Esophagus muscularis mucosa (tissue), 4 donors: ENCODE measurements at regions not wholly inside any gene's neighbourhood (a gene's known extent, or its start where the extent isn't known, plus 50 kb on each side); places are given as distances from the start of the nearest gene placed in this dataset.
A peak's percentile ranks its signal among the peaks of the same experiment; 100 is the strongest.

Experiments
- DNase-seq: peaks from one replicate; pipeline ENCODE4 v3.0.0-alpha.2; 2017; ENCODE audit errors: extremely low spot score
- H3K27ac ChIP-seq, 4 donors: fragments of 200-600 bp; sonication (generic); replicated peaks in 1 of 4; 1 replicate in 3 of 4; 2 replicates in 1 of 4; pipeline ENCODE4 v1.5.1; 2016 to 2019; ENCODE audit warnings: mild to moderate bottlenecking in 1 of 4
- H3K27me3 ChIP-seq, 4 donors: fragments of 200-600 bp; sonication (generic); one replicate each; pipeline versions ENCODE4 v1.5.1 to v1.6.0; 2016 to 2019
- H3K36me3 ChIP-seq, 4 donors: fragments of 200-600 bp; sonication (generic); one replicate each; pipeline ENCODE4 v1.5.1; 2016 to 2019
- H3K4me1 ChIP-seq, 4 donors: fragments of 200-600 bp; sonication (generic); one replicate each; pipeline ENCODE4 v1.5.1; 2016 to 2019
- H3K4me3 ChIP-seq, 4 donors: fragments of 200-600 bp; sonication (generic); 1 replicate in 2 of 4; 2 replicates in 2 of 4; pipeline ENCODE4 v1.5.1; 2016 to 2019; ENCODE audit warnings: mild to moderate bottlenecking in 4 of 4, moderate library complexity in 1 of 4
- H3K9me3 ChIP-seq, 4 donors: fragments of 200-600 bp; sonication (generic); 1 replicate in 3 of 4; 2 replicates in 1 of 4; pipeline ENCODE4 v1.5.1; 2016 to 2019
- CTCF ChIP-seq, 3 experiments: fragments of 200-600 bp in 2 of 3; fragments of 450-650 bp in 1 of 3; sonication (generic) in 2 of 3; IDR thresholded peaks; one replicate each; pipeline ENCODE4 v1.5.1; 2017 to 2019; ENCODE audit warnings: antibody characterized with exemption in 3 of 3, mild to moderate bottlenecking in 2 of 3, moderate library complexity in 1 of 3
- EP300 ChIP-seq: sonication (generic); formaldehyde crosslinking; IDR thresholded peaks from one replicate; pipeline ENCODE4 v1.6.1; 2017; ENCODE audit warnings: antibody characterized with exemption
- POLR2A ChIP-seq: fragments of 450-650 bp; IDR thresholded peaks from one replicate; pipeline ENCODE4 v1.6.1; 2017; ENCODE audit warnings: antibody characterized with exemption, moderate library complexity, mild to moderate bottlenecking, low read depth
- POLR2AphosphoS5 ChIP-seq, 2 donors: sonication (generic); formaldehyde crosslinking; IDR thresholded peaks; one replicate each; pipeline ENCODE4 v1.6.1; 2017; ENCODE audit warnings: antibody characterized with exemption in 2 of 2
- WGBS: methylation state at CpG from one replicate; pipeline ENCODE4 v1.1.5; 2018; 5-methylcytosine and 5-hydroxymethylcytosine counted together
- intact Hi-C: fragments of 100-400 bp; cut with DNase I; formaldehyde crosslinking; loops from one replicate; pipeline ENCODE4 v1.15.1; 2023

- Histone ChIP-seq H3K9me3 (no peaks in the 10 kb centered on the region), H3K4me3 (no peak overlapping the region), H3K27me3 (no peaks in the 10 kb centered on the region), H3K4me1 (peaks cover 6 to 8% (median 7%) of the 10 kb centered on the region in 4 donors), H3K36me3 (no peaks in the 10 kb centered on the region), H3K27ac (no peak overlapping the region)
- DNase-seq: no peak
- intact Hi-C loops: loop anchor here (5.0 kb wide), 1 partner anchor 139 kb away; no protein-coding TSS in a partner anchor
- 82% methylated on average over 5 of the region's 5 CpGs for WGBS
- TF ChIP-seq POLR2A (no peak), POLR2AphosphoS5 (IDR thresholded peaks at IDR 0.05) (no peak)
These were observed 166.7 kb downstream of the LACC1 start for GRCh38 chr13:44046428-44046827.

GRCh38 chr13:44048326-44048725 lies 168.6 kb downstream of the LACC1 start:
- no peaks in the 10 kb centered on the region for H3K27me3 ChIP-seq
- H3K27ac ChIP-seq: no peak overlapping the region
- peaks cover 6 to 27% (median 26%) of the 10 kb centered on the region in 4 donors for H3K4me1 ChIP-seq
- intact Hi-C loops: loop anchor here (5.0 kb wide), 1 partner anchor 141 kb away; no protein-coding TSS in a partner anchor
- H3K4me3 ChIP-seq: no peak overlapping the region
- no peaks in the 10 kb centered on the region for H3K9me3 ChIP-seq
- no peaks in the 10 kb centered on the region for H3K36me3 ChIP-seq
- TF ChIP-seq CTCF (IDR thresholded peaks at IDR 0.05): no peak
- no peak for DNase-seq
- WGBS: 88% methylated on average over 3 of the region's 3 CpGs

GRCh38 chr13:44049081-44049945 lies 169.6 kb downstream of the LACC1 start:
- Histone ChIP-seq H3K27me3 (no peaks in the 10 kb centered on the region), H3K4me1 (peaks cover 6 to 31% (median 31%) of the 10 kb centered on the region in 4 donors), H3K36me3 (no peaks in the 10 kb centered on the region), H3K4me3 (no peak overlapping the region), H3K27ac (no peak overlapping the region), H3K9me3 (no peaks in the 10 kb centered on the region)
- intact Hi-C loops: loop anchor here (5.0 kb wide), 1 partner anchor 142 kb away; no protein-coding TSS in a partner anchor
- TF ChIP-seq EP300: no peak
- TF ChIP-seq CTCF (IDR thresholded peaks at IDR 0.05): no peak
- TF ChIP-seq POLR2A: no peak
- no peak for TF ChIP-seq POLR2AphosphoS5 (IDR thresholded peaks at IDR 0.05)
- DNase-seq: no peak
- 76% methylated on average over 3 of the region's 3 CpGs for WGBS

- TF ChIP-seq EP300 (no peak), CTCF (IDR thresholded peaks at IDR 0.05) (peak; percentile 81 to 86 (median 85))
- WGBS: 28% methylated on average over 3 of the region's 3 CpGs
- intact Hi-C loops: loop anchor here (2.0 to 10.0 kb wide), 3 partner anchors 77 to 388 kb away; no protein-coding TSS in a partner anchor
- no peak for DNase-seq
- Histone ChIP-seq H3K4me1 (peaks cover 8 to 35% (median 34%) of the 10 kb centered on the region in 4 donors), H3K36me3 (no peaks in the 10 kb centered on the region), H3K27ac (peak overlapping the region in 1 of 4 donors; percentile 46), H3K9me3 (no peaks in the 10 kb centered on the region), H3K27me3 (no peaks in the 10 kb centered on the region), H3K4me3 (no peak overlapping the region)
These were observed 170.9 kb downstream of the LACC1 start for GRCh38 chr13:44050450-44051063.

- intact Hi-C loops: loop anchor here (2.0 to 10.0 kb wide), 3 partner anchors 76 to 387 kb away; no protein-coding TSS in a partner anchor
These were observed 171.7 kb downstream of the LACC1 start for GRCh38 chr13:44051405-44051804.

More at GRCh38 chr13:44051405-44051804, 171.7 kb downstream of the LACC1 start:
- H3K36me3 ChIP-seq: no peaks in the 10 kb centered on the region
- no peaks in the 10 kb centered on the region for H3K27me3 ChIP-seq
- DNase-seq: no peak
- no peak overlapping the region for H3K4me3 ChIP-seq
- H3K4me1 ChIP-seq: peaks cover 10 to 42% (median 37%) of the 10 kb centered on the region in 4 donors
- no peaks in the 10 kb centered on the region for H3K9me3 ChIP-seq
- peak overlapping the region in 2 of 4 donors; percentile 42 to 46 for H3K27ac ChIP-seq
- TF ChIP-seq POLR2A (no peak), POLR2AphosphoS5 (IDR thresholded peaks at IDR 0.05) (no peak), EP300 (no peak), CTCF (IDR thresholded peaks at IDR 0.05) (no peak)
